IMR-90 (cell line): ENCODE measurements at regions not wholly inside any gene's neighbourhood (a gene's known extent, or its start where the extent isn't known, plus 50 kb on each side); places are given as distances from the start of the nearest gene placed in this dataset.

ENCODE experiments used
- ATAC-seq: fragments of 200-7000 bp; cut with Tn5 transposase; 2 replicates; pipeline ENCODE4 v1.9.1; 2020; ENCODE audit warnings: low read depth, mild to moderate bottlenecking, moderate library complexity
- BruUV-seq: library from RNA; stranded (reverse); fragments of 400-500 nt; replicated peaks from 2 replicates; lab custom pipeline; 2021; lab: Mats Ljungman, UMichigan
- CTCF ChIA-PET: fragments of 300-600 bp; formaldehyde crosslinking; extraction: SDS; loops from one replicate; lab custom pipeline; 2021; ENCODE audit warnings: antibody characterized with exemption; lab: Yijun Ruan, JAX
- POLR2A ChIA-PET: fragments of 300-600 bp; sonication (Branson Sonifier 250); formaldehyde crosslinking; loops from one replicate; lab custom pipeline; 2022; ENCODE audit warnings: antibody characterized with exemption; ENCODE audit not compliant: unreplicated experiment; lab: Charles Lee
- DNase-seq: peaks from one replicate; pipeline ENCODE4 v3.0.0; 2013
- H2AFZ ChIP-seq: replicated peaks from 2 replicates; pipeline ENCODE3; 2013; ENCODE audit warnings: low read length, mild to moderate bottlenecking; ENCODE audit not compliant: poor library complexity
- H2AK5ac ChIP-seq: 2 replicates; pipeline ENCODE4 v1.6.1; 2013; ENCODE audit warnings: low read depth, low read length, inconsistent platforms
- H2AK9ac ChIP-seq: replicated peaks from 2 replicates; pipeline ENCODE3; 2013; ENCODE audit warnings: mild to moderate bottlenecking, low read depth, low read length, moderate library complexity; ENCODE audit not compliant: poor library complexity
- H2BK120ac ChIP-seq: 2 replicates; pipeline ENCODE4 v1.6.1; 2013; ENCODE audit warnings: low read depth, low read length, inconsistent platforms
- H2BK15ac ChIP-seq: 3 replicates; pipeline ENCODE4 v1.6.1; 2013; ENCODE audit warnings: low read depth, low read length, inconsistent platforms
- H2BK20ac ChIP-seq: 2 replicates; pipeline ENCODE4 v1.6.1; 2013; ENCODE audit warnings: low read depth, mild to moderate bottlenecking, inconsistent platforms, low read length, moderate library complexity
- H2BK5ac ChIP-seq: 2 replicates; pipeline ENCODE4 v1.6.1; 2013; ENCODE audit warnings: mild to moderate bottlenecking, low read depth, low read length, inconsistent platforms; ENCODE audit not compliant: poor library complexity, severe bottlenecking
- H3K14ac ChIP-seq: replicated peaks from 2 replicates; pipeline ENCODE4 v1.6.1; 2013; ENCODE audit warnings: low read depth, low read length, inconsistent platforms
- H3K18ac ChIP-seq: 2 replicates; pipeline ENCODE4 v1.6.1; 2013; ENCODE audit warnings: low read depth, low read length, control low read depth
- H3K23ac ChIP-seq: 2 replicates; pipeline ENCODE4 v1.6.1; 2013; ENCODE audit warnings: low read depth, low read length, inconsistent platforms
- H3K27ac ChIP-seq: 2 replicates; pipeline ENCODE4 v1.5.1; 2013; ENCODE audit warnings: mild to moderate bottlenecking, control low read depth, low read length; ENCODE audit not compliant: insufficient read depth
- H3K27me3 ChIP-seq: 2 replicates; pipeline ENCODE4 v1.6.1; 2013; ENCODE audit warnings: low read length; ENCODE audit not compliant: control insufficient read depth, insufficient read depth
- H3K36me3 ChIP-seq: 2 replicates; pipeline ENCODE4 v1.6.1; 2013; ENCODE audit warnings: low read length, mixed read lengths; ENCODE audit not compliant: control insufficient read depth, insufficient read depth
- H3K4ac ChIP-seq: 2 replicates; pipeline ENCODE4 v1.6.1; 2013; ENCODE audit warnings: low read depth, low read length, inconsistent platforms
- H3K4me1 ChIP-seq: 2 replicates; pipeline ENCODE4 v1.6.1; 2013; ENCODE audit warnings: low read length, mixed read lengths; ENCODE audit not compliant: control insufficient read depth, insufficient read depth
- H3K4me2 ChIP-seq: 2 replicates; pipeline ENCODE4 v1.6.1; 2013; ENCODE audit warnings: low read depth, mild to moderate bottlenecking, control low read depth, low read length, moderate library complexity
- H3K4me3 ChIP-seq: 2 replicates; pipeline ENCODE4 v1.5.1; 2013; ENCODE audit warnings: low read depth, mild to moderate bottlenecking, control low read depth, low read length, moderate library complexity; ENCODE audit not compliant: insufficient read depth
- H3K56ac ChIP-seq: 2 replicates; pipeline ENCODE4 v1.6.1; 2013; ENCODE audit warnings: low read length, inconsistent platforms; ENCODE audit not compliant: insufficient read depth; ENCODE audit errors: extremely low read depth
- H3K79me1 ChIP-seq, 2 experiments: 2 replicates each; pipeline ENCODE4 v1.6.1; 2013; ENCODE audit warnings: low read length in 2 of 2, inconsistent platforms in 1 of 2, low read depth in 1 of 2
- H3K9ac ChIP-seq: 2 replicates; pipeline ENCODE4 v1.6.1; 2013; ENCODE audit warnings: low read depth, low read length, control low read depth
- H3K9me1 ChIP-seq: 2 replicates; pipeline ENCODE4 v1.6.1; 2013; ENCODE audit warnings: low read length, inconsistent platforms; ENCODE audit not compliant: insufficient read depth
- H3K9me3 ChIP-seq: 2 replicates; pipeline ENCODE4 v1.6.1; 2013; ENCODE audit warnings: low read length; ENCODE audit not compliant: control insufficient read depth, insufficient read depth
- H4K20me1 ChIP-seq: 2 replicates; pipeline ENCODE4 v1.6.1; 2013; ENCODE audit warnings: low read length, inconsistent platforms; ENCODE audit not compliant: insufficient read depth
- H4K5ac ChIP-seq: 2 replicates; pipeline ENCODE4 v1.6.1; 2013; ENCODE audit warnings: mild to moderate bottlenecking, low read depth, low read length, control low read depth
- H4K8ac ChIP-seq, 2 experiments: 2 replicates each; pipeline ENCODE4 v1.6.1; 2013; ENCODE audit warnings: low read depth in 2 of 2, low read length in 2 of 2, control low read depth in 1 of 2, inconsistent platforms in 1 of 2
- H4K91ac ChIP-seq: 2 replicates; pipeline ENCODE4 v1.6.1; 2013; ENCODE audit warnings: low read depth, low read length, inconsistent platforms; ENCODE audit not compliant: insufficient read depth
- CHD1 ChIP-seq: IDR thresholded peaks from 2 replicates; pipeline ENCODE4 v1.6.1; 2012; ENCODE audit warnings: low read depth, low read length, improper control_type of control experiment
- CTCF ChIP-seq: conservative IDR thresholded peaks from 2 replicates; pipeline ENCODE4 v1.5.1; 2012; ENCODE audit warnings: mild to moderate bottlenecking, low read depth, low read length, improper control_type of control experiment
- FOS ChIP-seq: fragments of 150-350 bp; IDR thresholded peaks from 2 replicates; pipeline ENCODE4 v1.6.1; 2016; ENCODE audit warnings: low read depth, low read length
- MAZ ChIP-seq: IDR thresholded peaks from 2 replicates; pipeline ENCODE4 v1.6.1; 2012; ENCODE audit warnings: low read depth, mild to moderate bottlenecking, low read length, improper control_type of control experiment, moderate library complexity, borderline replicate concordance
- NFE2L2 ChIP-seq: fragments of 150-350 bp; IDR thresholded peaks from 2 replicates; pipeline ENCODE4 v1.6.1; 2016; ENCODE audit warnings: low read depth, mild to moderate bottlenecking, low read length
- RAD21 ChIP-seq: IDR thresholded peaks from 2 replicates; pipeline ENCODE4 v1.6.1; 2012; ENCODE audit warnings: low read length, improper control_type of control experiment
- RFX5 ChIP-seq: IDR thresholded peaks from 2 replicates; pipeline ENCODE4 v1.8.0; 2012; ENCODE audit warnings: low read depth, mild to moderate bottlenecking, low read length, moderate library complexity
- SMC3 ChIP-seq: fragments of 150-350 bp; IDR thresholded peaks from 2 replicates; pipeline ENCODE4 v1.6.1; 2016; ENCODE audit warnings: low read depth, mild to moderate bottlenecking, antibody characterized with exemption, low read length, moderate library complexity
- USF2 ChIP-seq: fragments of 150-350 bp; IDR thresholded peaks from 2 replicates; pipeline ENCODE4 v1.6.1; 2017; ENCODE audit warnings: mild to moderate bottlenecking, antibody characterized with exemption, low read length, low read depth
- WGBS, 2 experiments: methylation state at CpG; one replicate each; pipeline versions ENCODE4 v1.1.5 to v1.1.7; 2013; ENCODE audit warnings: missing lambda C conversion rate in 2 of 2; ENCODE audit not compliant: insufficient read length in 1 of 2; ENCODE audit errors: extremely low coverage in 2 of 2; 5-methylcytosine and 5-hydroxymethylcytosine counted together
- dilution Hi-C: fragments of 300-500 bp; cut with HindIII; formaldehyde crosslinking; loops from one replicate; pipeline ENCODE4 v1.14.3; 2018; ENCODE audit warnings: low sequenced_read_pairs; ENCODE audit not compliant: unreplicated experiment
- in situ Hi-C: fragments of 300-500 bp; cut with MboI; formaldehyde crosslinking; loops from 3 replicates; pipeline ENCODE4 v1.14.3; 2019; ENCODE audit warnings: low sequenced_read_pairs, inconsistent platforms, mixed read lengths
- intact Hi-C: fragments of 100-400 bp; cut with micrococcal nuclease; formaldehyde crosslinking; loops from 2 replicates; pipeline ENCODE4 v1.10.0; 2022

DNA sequence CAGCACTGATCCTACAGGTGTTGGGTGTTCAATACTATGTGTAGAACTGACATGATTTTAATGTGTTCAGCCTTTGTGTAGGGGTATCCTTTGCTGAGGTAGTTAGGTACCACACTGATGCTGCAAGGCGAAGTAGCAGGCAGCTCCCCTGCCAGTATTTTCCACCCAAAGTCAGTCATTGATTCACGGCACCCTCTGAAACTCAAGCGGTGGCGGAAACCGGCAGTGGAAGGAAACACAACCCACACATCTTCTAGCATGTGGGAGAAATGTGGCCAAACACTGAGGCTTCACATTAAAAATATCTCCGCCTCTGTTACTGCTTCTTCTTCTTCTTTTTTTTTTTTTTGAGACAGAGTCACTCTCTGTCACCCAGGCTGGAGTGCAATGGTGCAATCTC is 126.3 kb downstream of the AASDH start:
- in situ Hi-C loops (no loop called here), dilution Hi-C loops (no loop called here), intact Hi-C loops (no loop called here)
- Histone ChIP-seq H4K91ac (no peak overlapping the region), H3K79me1 (no peaks in the 10 kb centered on the region), H4K20me1 (no peaks in the 10 kb centered on the region), H2AK5ac (no peak overlapping the region), H3K23ac (no peak overlapping the region), H3K18ac (no peak overlapping the region), H3K27me3 (no peaks in the 10 kb centered on the region; the same call in 1 of the 2 replicates), H2BK120ac (no peak overlapping the region), H3K4me3 (no peak overlapping the region), H3K9ac (no peak overlapping the region), H3K56ac (no peak overlapping the region), H2BK5ac (no peak overlapping the region), H3K14ac (no peak overlapping the region), H4K5ac (no peak overlapping the region), H3K4me1 (no peaks in the 10 kb centered on the region), H3K9me1 (no peaks in the 10 kb centered on the region), H2AK9ac (no peak overlapping the region), H3K4me2 (no peak overlapping the region), H2AFZ (no peak overlapping the region), H2BK20ac (no peak overlapping the region), H3K36me3 (no peaks in the 10 kb centered on the region), H3K9me3 (no peaks in the 10 kb centered on the region), H4K8ac (no peak overlapping the region), H2BK15ac (no peak overlapping the region), H3K27ac (no peak overlapping the region), H3K4ac (no peak overlapping the region)
- CTCF ChIA-PET: no interaction called here
- WGBS, 2 experiments: no CpG with 5 or more reads among the region's 6 CpGs
- no peak for ATAC-seq
- no peak for DNase-seq
- TF ChIP-seq SMC3: no peak
- no peak for TF ChIP-seq CHD1
- TF ChIP-seq RFX5: no peak
- no peak for TF ChIP-seq NFE2L2
- no peak for TF ChIP-seq FOS
- TF ChIP-seq RAD21: no peak
- TF ChIP-seq USF2: no peak
- TF ChIP-seq CTCF: no peak
- no peak for TF ChIP-seq MAZ
- no TSS peak for BruUV-seq
- POLR2A ChIA-PET: no interaction called here
